HEK293 (cell line): ENCODE measurements at regions not wholly inside any gene's neighbourhood (a gene's known extent, or its start where the extent isn't known, plus 50 kb on each side); places are given as distances from the start of the nearest gene placed in this dataset.

Experiments used
- CTCF ChIA-PET: fragments of 350-600 bp; formaldehyde crosslinking; extraction: SDS; loops from one replicate; lab custom pipeline; 2021; ENCODE audit warnings: antibody characterized with exemption; lab: Yijun Ruan, JAX
- POLR2A ChIA-PET: fragments of 300-600 bp; formaldehyde crosslinking; extraction: SDS; loops from one replicate; lab custom pipeline; 2020; ENCODE audit warnings: antibody characterized with exemption, inconsistent platforms; lab: Yijun Ruan, JAX
- H3K27ac ChIP-seq: fragments of 200-500 bp; sonication (Bioruptor generic); 2 replicates; pipeline ENCODE4 v1.5.1; 2014; ENCODE audit warnings: low read depth, low read length, control low read depth, inconsistent platforms; ENCODE audit errors: extremely low read depth
- H3K36me3 ChIP-seq, 2 experiments: fragments of 200-500 bp in 1 of 2; sonication (Bioruptor generic) in 1 of 2; 1 replicate in 1 of 2; 2 replicates in 1 of 2; pipeline ENCODE4 v1.5.1; 2014 to 2017; ENCODE audit warnings: inconsistent platforms in 2 of 2, low read length in 2 of 2; ENCODE audit not compliant: control insufficient read depth in 2 of 2, insufficient read depth in 1 of 2
- H3K4me1 ChIP-seq: fragments of 200-500 bp; sonication (Bioruptor generic); 2 replicates; pipeline ENCODE4 v1.5.1; 2014; ENCODE audit warnings: mild to moderate bottlenecking, low read length, inconsistent platforms; ENCODE audit not compliant: control insufficient read depth, insufficient read depth
- H3K4me3 ChIP-seq: 2 replicates; pipeline ENCODE4 v1.5.1; 2011; ENCODE audit warnings: low read depth, mild to moderate bottlenecking, control low read depth, low read length, moderate library complexity
- H3K9me3 ChIP-seq: fragments of 200-500 bp; sonication (Bioruptor generic); 2 replicates; pipeline ENCODE4 v1.5.1; 2014; ENCODE audit warnings: low read depth, low read length, inconsistent platforms; ENCODE audit not compliant: control insufficient read depth, insufficient read depth
- BCL11A ChIP-seq: fragments of 450-650 bp; formaldehyde crosslinking; IDR thresholded peaks from 2 replicates; pipeline ENCODE4 v1.5.1; 2016; ENCODE audit warnings: low read depth, missing biosample characterization, missing genetic modification characterization
- FEZF1 ChIP-seq: fragments of 450-650 bp; formaldehyde crosslinking; IDR thresholded peaks from 2 replicates; pipeline ENCODE4 v1.5.1; 2016; ENCODE audit warnings: missing biosample characterization, missing genetic modification characterization
- ZBTB21 ChIP-seq: fragments of 450-650 bp; formaldehyde crosslinking; IDR thresholded peaks from 2 replicates; pipeline ENCODE4 v1.5.1; 2017; ENCODE audit warnings: missing biosample characterization, missing genetic modification characterization
- ZFHX2 ChIP-seq: fragments of 450-650 bp; formaldehyde crosslinking; conservative IDR thresholded peaks from 2 replicates; pipeline ENCODE4 v1.5.1; 2016; ENCODE audit warnings: missing biosample characterization, missing genetic modification characterization
- ZNF157 ChIP-seq: fragments of 450-650 bp; formaldehyde crosslinking; IDR thresholded peaks from 2 replicates; pipeline ENCODE4 v1.5.1; 2016; ENCODE audit warnings: missing biosample characterization, missing genetic modification characterization
- ZNF354C ChIP-seq: fragments of 450-650 bp; formaldehyde crosslinking; IDR thresholded peaks from 2 replicates; pipeline ENCODE4 v1.5.1; 2016; ENCODE audit warnings: missing biosample characterization, missing genetic modification characterization, low read depth, borderline replicate concordance
- ZNF571 ChIP-seq: fragments of 450-650 bp; formaldehyde crosslinking; IDR thresholded peaks from 2 replicates; pipeline ENCODE4 v1.5.0; 2017; ENCODE audit warnings: missing biosample characterization, missing genetic modification characterization
- ZNF585B ChIP-seq: fragments of 450-650 bp; formaldehyde crosslinking; IDR thresholded peaks from 2 replicates; pipeline ENCODE4 v1.5.1; 2016; ENCODE audit warnings: missing biosample characterization, missing genetic modification characterization
- ZNF596 ChIP-seq: fragments of 450-650 bp; IDR thresholded peaks from 2 replicates; pipeline ENCODE4 v1.5.0; 2018; ENCODE audit warnings: missing biosample characterization, mild to moderate bottlenecking, missing genetic modification characterization, moderate library complexity
- ZNF610 ChIP-seq: fragments of 450-650 bp; formaldehyde crosslinking; IDR thresholded peaks from 2 replicates; pipeline ENCODE4 v1.5.1; 2016; ENCODE audit warnings: missing biosample characterization, missing genetic modification characterization, borderline replicate concordance
- ZNF623 ChIP-seq: fragments of 450-650 bp; formaldehyde crosslinking; IDR thresholded peaks from 2 replicates; pipeline ENCODE4 v1.5.1; 2016; ENCODE audit warnings: missing biosample characterization, missing genetic modification characterization
- TF ChIP-seq, protein P1 (sequence below): fragments of 450-650 bp; formaldehyde crosslinking; IDR thresholded peaks from 2 replicates; pipeline ENCODE4 v1.5.1; 2016; ENCODE audit warnings: missing biosample characterization, missing genetic modification characterization
- TF ChIP-seq, protein P2 (sequence below): fragments of 450-650 bp; formaldehyde crosslinking; IDR thresholded peaks from 2 replicates; pipeline ENCODE4 v1.5.1; 2016; ENCODE audit warnings: missing biosample characterization, missing genetic modification characterization
- TF ChIP-seq, protein P3 (sequence below): fragments of 450-650 bp; formaldehyde crosslinking; IDR thresholded peaks from 2 replicates; pipeline ENCODE4 v1.5.1; 2016; ENCODE audit warnings: missing biosample characterization, missing genetic modification characterization, borderline replicate concordance
- TF ChIP-seq, protein P4 (sequence below): fragments of 450-650 bp; formaldehyde crosslinking; IDR thresholded peaks from 2 replicates; pipeline ENCODE4 v1.5.1; 2017; ENCODE audit warnings: missing biosample characterization, missing genetic modification characterization

DNA sequence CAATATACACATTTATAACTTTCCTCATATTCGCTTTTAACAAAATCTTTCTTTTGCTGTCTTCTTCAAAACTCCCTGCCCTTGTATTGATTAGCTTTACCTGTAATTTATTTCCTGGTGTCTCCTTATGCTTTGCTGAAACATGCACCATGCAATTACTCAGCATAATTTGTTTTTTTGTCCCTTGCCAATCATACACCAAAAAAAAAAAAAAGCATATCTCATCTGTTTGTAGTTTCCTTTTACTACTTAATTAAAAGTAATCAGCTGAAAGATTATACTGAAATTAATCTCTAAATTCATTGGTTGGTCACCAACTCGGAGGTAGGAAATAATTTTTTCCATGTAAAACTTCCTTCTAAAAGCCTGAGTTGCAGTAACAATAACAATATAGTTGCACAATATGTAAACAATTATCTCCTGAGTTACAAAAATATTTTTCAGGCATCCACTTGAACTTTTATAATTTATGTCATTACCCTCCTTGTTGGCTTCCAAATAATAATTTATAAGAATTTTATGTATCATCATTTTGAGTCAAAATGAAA is 53.0 kb upstream of the ROCK1 start:
- ChIA-PET POLR2A (no interaction called here), CTCF (interaction anchor here (4.9 kb wide), 1 partner anchor 15 kb away, joined by 22 read pairs; no protein-coding TSS in a partner anchor)
- H3K4me3 ChIP-seq: no peak overlapping the region
- TF ChIP-seq ZNF585B (tag by site-specific recombination) (no peak), ZNF610 (tag by site-specific recombination) (no peak)
- TF ChIP-seq, protein P1, sequence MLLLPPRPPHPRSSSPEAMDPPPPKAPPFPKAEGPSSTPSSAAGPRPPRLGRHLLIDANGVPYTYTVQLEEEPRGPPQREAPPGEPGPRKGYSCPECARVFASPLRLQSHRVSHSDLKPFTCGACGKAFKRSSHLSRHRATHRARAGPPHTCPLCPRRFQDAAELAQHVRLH: no peak
- TF ChIP-seq, protein P2, sequence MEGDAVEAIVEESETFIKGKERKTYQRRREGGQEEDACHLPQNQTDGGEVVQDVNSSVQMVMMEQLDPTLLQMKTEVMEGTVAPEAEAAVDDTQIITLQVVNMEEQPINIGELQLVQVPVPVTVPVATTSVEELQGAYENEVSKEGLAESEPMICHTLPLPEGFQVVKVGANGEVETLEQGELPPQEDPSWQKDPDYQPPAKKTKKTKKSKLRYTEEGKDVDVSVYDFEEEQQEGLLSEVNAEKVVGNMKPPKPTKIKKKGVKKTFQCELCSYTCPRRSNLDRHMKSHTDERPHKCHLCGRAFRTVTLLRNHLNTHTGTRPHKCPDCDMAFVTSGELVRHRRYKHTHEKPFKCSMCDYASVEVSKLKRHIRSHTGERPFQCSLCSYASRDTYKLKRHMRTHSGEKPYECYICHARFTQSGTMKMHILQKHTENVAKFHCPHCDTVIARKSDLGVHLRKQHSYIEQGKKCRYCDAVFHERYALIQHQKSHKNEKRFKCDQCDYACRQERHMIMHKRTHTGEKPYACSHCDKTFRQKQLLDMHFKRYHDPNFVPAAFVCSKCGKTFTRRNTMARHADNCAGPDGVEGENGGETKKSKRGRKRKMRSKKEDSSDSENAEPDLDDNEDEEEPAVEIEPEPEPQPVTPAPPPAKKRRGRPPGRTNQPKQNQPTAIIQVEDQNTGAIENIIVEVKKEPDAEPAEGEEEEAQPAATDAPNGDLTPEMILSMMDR (tag by site-specific recombination): no peak
- H3K9me3 ChIP-seq: no peaks in the 10 kb centered on the region
- H3K36me3 ChIP-seq: no peaks in the 10 kb centered on the region
- H3K4me1 ChIP-seq: no peaks in the 10 kb centered on the region
- no peak overlapping the region for H3K27ac ChIP-seq

DNA sequence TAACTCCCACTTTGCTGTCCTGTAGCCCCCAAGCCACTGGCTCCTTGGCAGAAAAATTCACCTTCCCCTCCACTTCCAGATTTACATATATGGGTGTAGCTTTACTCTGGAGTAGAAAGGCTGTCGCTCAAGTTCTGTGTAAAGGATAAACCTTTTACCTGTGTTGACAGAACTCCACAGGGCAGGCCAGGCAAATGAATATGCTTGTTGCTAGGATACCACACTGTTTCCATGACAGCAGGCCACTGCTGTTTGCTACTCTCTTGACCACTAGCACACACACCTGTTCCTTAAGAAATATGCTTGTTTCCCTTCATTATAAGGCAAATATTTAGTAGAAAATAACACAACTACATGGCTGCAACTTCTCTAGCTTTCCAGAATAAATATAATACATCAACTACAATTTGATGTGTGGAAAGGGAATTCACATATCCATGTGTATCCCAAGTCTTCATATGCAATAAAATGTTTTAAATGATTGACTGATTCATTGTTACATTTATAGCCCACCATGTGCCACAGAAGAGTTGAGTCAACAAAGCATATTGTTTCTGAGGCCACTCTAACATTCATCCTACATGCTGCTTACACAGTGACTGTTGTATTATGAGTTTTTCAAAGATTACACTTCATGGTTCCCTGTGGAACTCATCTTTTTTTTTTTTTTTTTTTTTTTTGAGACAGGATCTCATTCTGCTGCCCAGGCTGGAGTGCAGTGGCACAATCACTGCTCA is 56.2 kb upstream of the ROCK1 start:
- no peaks in the 10 kb centered on the region for H3K9me3 ChIP-seq
- no peak for TF ChIP-seq FEZF1 (tag by site-specific recombination)
- TF ChIP-seq ZNF596 (tag by site-specific recombination): no peak
- TF ChIP-seq, protein P3, sequence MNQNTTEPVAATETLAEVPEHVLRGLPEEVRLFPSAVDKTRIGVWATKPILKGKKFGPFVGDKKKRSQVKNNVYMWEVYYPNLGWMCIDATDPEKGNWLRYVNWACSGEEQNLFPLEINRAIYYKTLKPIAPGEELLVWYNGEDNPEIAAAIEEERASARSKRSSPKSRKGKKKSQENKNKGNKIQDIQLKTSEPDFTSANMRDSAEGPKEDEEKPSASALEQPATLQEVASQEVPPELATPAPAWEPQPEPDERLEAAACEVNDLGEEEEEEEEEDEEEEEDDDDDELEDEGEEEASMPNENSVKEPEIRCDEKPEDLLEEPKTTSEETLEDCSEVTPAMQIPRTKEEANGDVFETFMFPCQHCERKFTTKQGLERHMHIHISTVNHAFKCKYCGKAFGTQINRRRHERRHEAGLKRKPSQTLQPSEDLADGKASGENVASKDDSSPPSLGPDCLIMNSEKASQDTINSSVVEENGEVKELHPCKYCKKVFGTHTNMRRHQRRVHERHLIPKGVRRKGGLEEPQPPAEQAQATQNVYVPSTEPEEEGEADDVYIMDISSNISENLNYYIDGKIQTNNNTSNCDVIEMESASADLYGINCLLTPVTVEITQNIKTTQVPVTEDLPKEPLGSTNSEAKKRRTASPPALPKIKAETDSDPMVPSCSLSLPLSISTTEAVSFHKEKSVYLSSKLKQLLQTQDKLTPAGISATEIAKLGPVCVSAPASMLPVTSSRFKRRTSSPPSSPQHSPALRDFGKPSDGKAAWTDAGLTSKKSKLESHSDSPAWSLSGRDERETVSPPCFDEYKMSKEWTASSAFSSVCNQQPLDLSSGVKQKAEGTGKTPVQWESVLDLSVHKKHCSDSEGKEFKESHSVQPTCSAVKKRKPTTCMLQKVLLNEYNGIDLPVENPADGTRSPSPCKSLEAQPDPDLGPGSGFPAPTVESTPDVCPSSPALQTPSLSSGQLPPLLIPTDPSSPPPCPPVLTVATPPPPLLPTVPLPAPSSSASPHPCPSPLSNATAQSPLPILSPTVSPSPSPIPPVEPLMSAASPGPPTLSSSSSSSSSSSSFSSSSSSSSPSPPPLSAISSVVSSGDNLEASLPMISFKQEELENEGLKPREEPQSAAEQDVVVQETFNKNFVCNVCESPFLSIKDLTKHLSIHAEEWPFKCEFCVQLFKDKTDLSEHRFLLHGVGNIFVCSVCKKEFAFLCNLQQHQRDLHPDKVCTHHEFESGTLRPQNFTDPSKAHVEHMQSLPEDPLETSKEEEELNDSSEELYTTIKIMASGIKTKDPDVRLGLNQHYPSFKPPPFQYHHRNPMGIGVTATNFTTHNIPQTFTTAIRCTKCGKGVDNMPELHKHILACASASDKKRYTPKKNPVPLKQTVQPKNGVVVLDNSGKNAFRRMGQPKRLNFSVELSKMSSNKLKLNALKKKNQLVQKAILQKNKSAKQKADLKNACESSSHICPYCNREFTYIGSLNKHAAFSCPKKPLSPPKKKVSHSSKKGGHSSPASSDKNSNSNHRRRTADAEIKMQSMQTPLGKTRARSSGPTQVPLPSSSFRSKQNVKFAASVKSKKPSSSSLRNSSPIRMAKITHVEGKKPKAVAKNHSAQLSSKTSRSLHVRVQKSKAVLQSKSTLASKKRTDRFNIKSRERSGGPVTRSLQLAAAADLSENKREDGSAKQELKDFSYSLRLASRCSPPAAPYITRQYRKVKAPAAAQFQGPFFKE (tag by site-specific recombination): no peak
- no peak for TF ChIP-seq ZNF571 (tag by site-specific recombination)
- TF ChIP-seq ZFHX2: no peak
- no peak for TF ChIP-seq BCL11A (tag by site-specific recombination)
- no peak for TF ChIP-seq ZNF157
- no peak for TF ChIP-seq ZBTB21 (tag by site-specific recombination)
- TF ChIP-seq ZNF354C: no peak
- no peak for TF ChIP-seq ZNF623 (tag by site-specific recombination)
- TF ChIP-seq, protein P4, sequence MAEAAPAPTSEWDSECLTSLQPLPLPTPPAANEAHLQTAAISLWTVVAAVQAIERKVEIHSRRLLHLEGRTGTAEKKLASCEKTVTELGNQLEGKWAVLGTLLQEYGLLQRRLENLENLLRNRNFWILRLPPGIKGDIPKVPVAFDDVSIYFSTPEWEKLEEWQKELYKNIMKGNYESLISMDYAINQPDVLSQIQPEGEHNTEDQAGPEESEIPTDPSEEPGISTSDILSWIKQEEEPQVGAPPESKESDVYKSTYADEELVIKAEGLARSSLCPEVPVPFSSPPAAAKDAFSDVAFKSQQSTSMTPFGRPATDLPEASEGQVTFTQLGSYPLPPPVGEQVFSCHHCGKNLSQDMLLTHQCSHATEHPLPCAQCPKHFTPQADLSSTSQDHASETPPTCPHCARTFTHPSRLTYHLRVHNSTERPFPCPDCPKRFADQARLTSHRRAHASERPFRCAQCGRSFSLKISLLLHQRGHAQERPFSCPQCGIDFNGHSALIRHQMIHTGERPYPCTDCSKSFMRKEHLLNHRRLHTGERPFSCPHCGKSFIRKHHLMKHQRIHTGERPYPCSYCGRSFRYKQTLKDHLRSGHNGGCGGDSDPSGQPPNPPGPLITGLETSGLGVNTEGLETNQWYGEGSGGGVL (tag by site-specific recombination): no peak
- TF ChIP-seq, all 188 proteins: peak for 0
- H3K36me3 ChIP-seq: no peaks in the 10 kb centered on the region
- CTCF ChIA-PET: interaction anchor here (0.6 to 4.9 kb wide), 4 partner anchors 12 to 345 kb away, joined by 3 to 22 read pairs (median 9); no protein-coding TSS in a partner anchor
- H3K27ac ChIP-seq: no peak overlapping the region
- POLR2A ChIA-PET: no interaction called here
- H3K4me3 ChIP-seq: no peak overlapping the region
- H3K4me1 ChIP-seq: no peaks in the 10 kb centered on the region
